ENCODE measurements at regions not wholly inside any gene's neighbourhood (a gene's known extent, or its start where the extent isn't known, plus 50 kb on each side); places are given as distances from the start of the nearest gene placed in this dataset.
"Not testable (repeated sequence)": the region's sequence is repeated elsewhere in the genome, so short reads cannot be mapped to it uniquely, and the experiment has no call there.

GRCh38 chr1:221527302-221527701 lies 214.6 kb downstream of the DUSP10 start:
- Histone ChIP-seq H3K27ac (ENCODE audit: low read depth, low read length) (no peak overlapping the region), H3K4me3 (ENCODE audit: low read depth, low read length) (no peak overlapping the region), H3K27me3 (ENCODE audit: control insufficient read depth, insufficient read depth, low read length) (no peaks in the 10 kb centered on the region), H3K9me3 (ENCODE audit: control insufficient read depth, insufficient read depth, low read length) (no peaks in the 10 kb centered on the region)
- ChIA-PET CTCF (interaction anchor here (0.5 to 0.6 kb wide), 2 partner anchors 45 to 793 kb away, joined by 3 to 4 read pairs; no protein-coding TSS in a partner anchor), POLR2A (no interaction called here)
- no peak for TF ChIP-seq CTCF (IDR thresholded peaks at IDR 0.05; ENCODE audit: low read depth, low read length)
- DNase-seq (ENCODE audit: low read depth, low spot score), result no peak

- ChIA-PET POLR2A (no interaction called here), CTCF (interaction anchor here (0.6 kb wide), 1 partner anchor 794 kb away, joined by 3 read pairs; no protein-coding TSS in a partner anchor)
- DNase-seq (ENCODE audit: low read depth, low spot score), result no peak
- no peak overlapping the region for H3K4me3 ChIP-seq (ENCODE audit: low read depth, low read length)
- H3K27me3 ChIP-seq (ENCODE audit: control insufficient read depth, insufficient read depth, low read length), result no peaks in the 10 kb centered on the region
- no peak overlapping the region for H3K27ac ChIP-seq (ENCODE audit: low read depth, low read length)
- no peaks in the 10 kb centered on the region for H3K9me3 ChIP-seq (ENCODE audit: control insufficient read depth, insufficient read depth, low read length)
- no peak for TF ChIP-seq CTCF (IDR thresholded peaks at IDR 0.05; ENCODE audit: low read depth, low read length)
These were observed 213.8 kb downstream of the DUSP10 start for GRCh38 chr1:221527886-221528624.

- H3K27me3 ChIP-seq (ENCODE audit: control insufficient read depth, insufficient read depth, low read length); H3K27ac ChIP-seq (ENCODE audit: low read depth, low read length); POLR2A ChIA-PET; DNase-seq (ENCODE audit: low read depth, low spot score); H3K4me3 ChIP-seq (ENCODE audit: low read depth, low read length); H3K9me3 ChIP-seq (ENCODE audit: control insufficient read depth, insufficient read depth, low read length): not testable (repeated sequence)
- CTCF ChIA-PET, result interaction anchor here (1.2 kb wide), 1 partner anchor 14 kb away, joined by 3 read pairs; no protein-coding TSS in a partner anchor
These were observed 211.7 kb downstream of the DUSP10 start for GRCh38 chr1:221530159-221530558.

GRCh38 chr1:221530791-221531190 lies 211.1 kb downstream of the DUSP10 start:
- Histone ChIP-seq H3K9me3 (ENCODE audit: control insufficient read depth, insufficient read depth, low read length) (no peaks in the 10 kb centered on the region), H3K27me3 (ENCODE audit: control insufficient read depth, insufficient read depth, low read length) (no peaks in the 10 kb centered on the region), H3K27ac (ENCODE audit: low read depth, low read length) (no peak overlapping the region), H3K4me3 (ENCODE audit: low read depth, low read length) (no peak overlapping the region)
- ChIA-PET CTCF (interaction anchor here (1.2 kb wide), 1 partner anchor 13 kb away, joined by 3 read pairs; no protein-coding TSS in a partner anchor), POLR2A (no interaction called here)
- no peak for TF ChIP-seq CTCF (IDR thresholded peaks at IDR 0.05; ENCODE audit: low read depth, low read length)
- no peak for DNase-seq (ENCODE audit: low read depth, low spot score)

GRCh38 chr1:221532071-221532773 lies 209.7 kb downstream of the DUSP10 start:
- CTCF ChIA-PET, result no interaction called here
- Histone ChIP-seq H3K27me3 (ENCODE audit: control insufficient read depth, insufficient read depth, low read length) (no peaks in the 10 kb centered on the region), H3K27ac (ENCODE audit: low read depth, low read length) (no peak overlapping the region), H3K4me3 (ENCODE audit: low read depth, low read length) (no peak overlapping the region), H3K9me3 (ENCODE audit: control insufficient read depth, insufficient read depth, low read length) (no peaks in the 10 kb centered on the region)
- POLR2A ChIA-PET, result no interaction called here
- no peak for TF ChIP-seq CTCF (IDR thresholded peaks at IDR 0.05; ENCODE audit: low read depth, low read length)
- no peak for DNase-seq (ENCODE audit: low read depth, low spot score)

All from AG04450 (cell line).